Cerebellar nuclear complex (tissue), 1 donor: ENCODE measurements at regions not wholly inside any gene's neighbourhood (a gene's known extent, or its start where the extent isn't known, plus 50 kb on each side); places are given as distances from the start of the nearest gene placed in this dataset.
"Not testable (repeated sequence)": the region's sequence is repeated elsewhere in the genome, so short reads cannot be mapped to it uniquely, and the experiment has no call there.

ENCODE experiments used
- DNase-seq, 2 experiments: peaks; one replicate each; lab custom pipeline; 2025; lab: John Stamatoyannopoulos, UW

DNA sequence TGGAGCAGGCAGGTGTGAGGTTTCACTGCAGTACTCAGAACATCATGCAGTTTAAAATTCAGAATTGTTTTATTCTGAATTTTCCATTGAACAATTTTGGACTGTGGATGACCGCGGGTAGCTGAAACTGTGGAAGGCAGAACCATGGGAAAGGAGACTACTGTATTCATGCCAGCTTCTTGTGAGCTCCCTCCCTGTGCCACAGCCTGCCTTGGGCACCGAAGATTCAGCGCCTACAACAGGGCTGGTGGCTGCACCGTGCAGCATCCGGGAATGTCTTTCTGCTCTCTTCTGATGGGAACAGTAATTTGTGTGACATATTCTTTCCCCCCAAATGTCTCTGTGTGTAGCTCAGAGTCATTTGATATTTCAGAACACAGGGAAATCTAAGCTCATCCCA, 118.5 kb upstream of the NKX1-1 start:
- DNase-seq: no peak

DNA sequence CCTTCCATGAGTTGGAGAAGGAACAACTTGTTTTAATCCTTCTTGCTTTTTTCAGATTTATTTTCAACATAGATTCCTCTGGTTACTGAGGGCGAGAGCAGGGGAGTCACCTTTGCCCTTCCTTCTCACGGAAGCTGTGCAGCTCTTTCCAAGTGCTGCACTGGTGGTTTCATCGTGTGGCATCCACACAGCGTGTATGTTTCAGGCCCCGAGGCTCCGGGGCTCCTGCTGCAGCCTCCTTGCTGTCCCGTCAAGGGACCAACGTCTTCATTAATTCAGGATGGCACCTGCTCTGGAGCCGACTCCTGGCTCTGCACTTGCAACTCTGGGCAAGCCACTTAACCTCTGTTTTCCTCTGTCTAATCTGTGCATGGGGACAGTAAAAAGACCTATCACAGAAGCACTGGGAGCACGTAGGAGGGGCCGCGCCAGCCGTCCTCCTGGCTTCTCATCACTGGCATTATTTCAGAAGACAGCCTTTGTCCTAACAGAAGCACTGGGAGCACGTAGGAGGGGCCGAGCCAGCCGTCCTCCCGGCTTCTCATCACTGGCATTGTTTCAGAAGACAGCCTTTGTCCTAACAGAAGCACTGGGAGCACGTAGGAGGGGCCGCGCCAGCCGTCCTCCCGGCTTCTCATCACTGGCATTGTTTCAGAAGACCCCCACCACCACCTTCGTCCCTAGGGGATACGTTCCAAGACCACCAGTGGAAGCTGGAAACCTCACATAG, 117.8 kb upstream of the NKX1-1 start:
- DNase-seq: no peak

DNA sequence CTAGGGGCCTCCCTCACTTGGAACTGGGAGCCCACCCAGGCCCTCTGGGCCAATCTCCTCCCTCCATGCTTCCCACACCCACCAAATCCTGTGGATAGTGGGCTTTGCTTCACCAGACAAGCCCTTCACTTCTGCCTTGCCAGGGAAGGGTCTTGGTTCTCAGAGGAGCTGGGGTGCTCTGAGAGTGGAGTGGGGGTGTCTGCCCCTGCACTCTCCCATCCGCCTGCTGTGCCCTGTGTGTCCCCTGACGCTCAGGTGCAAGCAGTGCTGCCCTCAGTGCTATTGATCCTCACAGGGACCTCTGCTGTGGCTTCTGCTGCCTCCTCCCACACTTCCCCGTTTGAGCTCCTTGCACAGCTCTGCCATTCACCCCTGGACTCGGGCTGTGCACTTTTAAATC, 117.3 kb upstream of the NKX1-1 start:
- no peak for DNase-seq

DNA sequence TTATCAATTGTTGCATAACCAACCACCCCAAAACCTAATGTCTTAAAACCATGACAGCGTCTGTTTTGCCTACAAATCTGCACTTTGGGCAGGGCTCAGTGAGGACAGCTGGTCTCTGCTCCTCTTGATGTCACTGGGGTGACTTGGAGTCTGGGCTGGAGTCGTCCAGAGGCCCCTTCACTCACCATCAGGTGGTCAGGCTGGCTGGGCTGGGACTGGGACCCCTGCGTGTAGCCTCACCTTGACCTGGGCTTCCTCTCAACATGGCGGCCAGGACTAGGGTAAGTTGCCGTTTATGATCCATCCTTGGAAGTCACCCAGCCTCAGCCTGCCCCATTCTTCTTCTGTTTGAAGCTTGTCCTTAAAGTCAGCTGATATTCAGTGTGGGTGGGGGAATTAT, 116.8 kb upstream of the NKX1-1 start:
- no peak for DNase-seq

DNA sequence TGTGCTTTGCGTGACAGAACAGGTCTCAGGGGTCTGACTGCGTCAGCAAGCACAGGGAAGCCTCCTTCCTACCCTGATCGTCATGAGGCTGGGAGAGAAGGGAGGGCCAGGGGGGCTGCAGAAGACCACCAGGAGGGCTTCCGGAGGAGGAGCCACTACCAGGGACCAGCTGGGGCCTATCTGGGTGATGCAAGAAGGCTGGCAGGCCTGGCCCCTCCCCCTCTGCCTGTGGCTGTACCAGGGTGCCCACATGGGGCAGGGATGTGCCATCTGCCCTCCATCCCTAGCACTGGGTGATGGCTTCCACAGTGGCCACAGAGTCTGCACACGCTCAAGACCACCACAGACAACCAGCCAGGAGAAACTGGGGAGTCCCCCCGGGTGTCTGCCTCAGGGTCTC, 116.4 kb upstream of the NKX1-1 start:
- DNase-seq: no peak

DNA sequence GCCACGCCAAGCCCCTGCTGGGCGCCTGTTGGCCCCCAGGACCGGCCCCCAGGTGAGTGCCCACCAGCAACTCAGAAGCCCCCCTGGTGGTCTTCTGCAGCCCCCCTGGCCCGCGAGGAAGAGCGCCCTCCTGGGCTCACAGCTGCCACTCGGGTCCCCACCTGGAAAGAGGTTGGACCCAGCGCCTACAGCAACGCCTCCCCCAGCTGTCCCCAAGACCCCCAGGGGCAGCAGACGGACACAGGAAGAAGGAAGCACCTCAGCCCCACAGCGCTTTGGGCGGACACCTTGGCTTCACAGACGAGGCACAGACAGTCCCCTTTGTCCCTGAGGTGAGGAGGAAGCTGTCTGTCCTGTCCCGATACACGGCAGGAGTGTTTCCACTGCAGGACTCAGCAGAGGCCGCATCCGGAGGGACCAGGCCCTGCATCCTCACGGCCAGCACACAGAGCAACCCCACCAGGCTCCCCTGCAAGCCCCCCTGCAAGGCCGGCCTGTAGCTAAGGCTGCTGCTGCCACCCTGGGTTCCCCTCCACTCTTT, 115.6 kb upstream of the NKX1-1 start:
- no peak for DNase-seq

DNA sequence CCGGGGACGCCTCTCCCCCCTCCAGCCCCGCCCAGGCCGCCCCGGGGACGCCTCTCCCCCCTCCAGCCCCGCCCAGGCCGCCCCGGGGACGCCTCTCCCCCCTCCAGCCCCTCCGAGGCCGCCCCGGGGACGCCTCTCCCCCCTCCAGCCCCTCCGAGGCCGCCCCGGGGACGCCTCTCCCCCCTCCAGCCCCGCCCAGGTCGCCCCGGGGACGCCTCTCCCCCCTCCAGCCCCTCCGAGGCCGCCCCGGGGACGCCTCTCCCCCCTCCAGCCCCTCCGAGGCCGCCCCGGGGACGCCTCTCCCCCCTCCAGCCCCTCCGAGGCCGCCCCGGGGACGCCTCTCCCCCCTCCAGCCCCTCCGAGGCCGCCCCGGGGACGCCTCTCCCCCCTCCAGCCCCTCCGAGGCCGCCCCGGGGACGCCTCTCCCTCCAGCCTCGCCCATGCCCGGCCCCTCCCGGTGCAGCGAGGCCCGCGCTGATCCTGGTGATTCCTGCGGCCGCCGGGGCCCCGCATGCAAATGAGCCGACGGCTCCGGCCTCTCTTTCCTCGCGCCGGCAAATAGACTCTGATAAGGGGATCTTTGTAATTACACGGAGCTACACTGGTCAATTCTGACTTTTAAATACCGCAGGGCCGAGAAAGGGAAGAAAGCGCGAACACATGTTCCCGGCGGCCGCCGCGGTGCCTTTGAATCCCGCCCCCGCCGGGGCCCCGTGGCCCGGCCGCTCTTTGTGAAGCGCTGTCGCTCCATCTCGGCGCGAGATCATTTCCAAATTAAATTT, 114.7 kb upstream of the NKX1-1 start:
- not testable (repeated sequence) for DNase-seq

DNA sequence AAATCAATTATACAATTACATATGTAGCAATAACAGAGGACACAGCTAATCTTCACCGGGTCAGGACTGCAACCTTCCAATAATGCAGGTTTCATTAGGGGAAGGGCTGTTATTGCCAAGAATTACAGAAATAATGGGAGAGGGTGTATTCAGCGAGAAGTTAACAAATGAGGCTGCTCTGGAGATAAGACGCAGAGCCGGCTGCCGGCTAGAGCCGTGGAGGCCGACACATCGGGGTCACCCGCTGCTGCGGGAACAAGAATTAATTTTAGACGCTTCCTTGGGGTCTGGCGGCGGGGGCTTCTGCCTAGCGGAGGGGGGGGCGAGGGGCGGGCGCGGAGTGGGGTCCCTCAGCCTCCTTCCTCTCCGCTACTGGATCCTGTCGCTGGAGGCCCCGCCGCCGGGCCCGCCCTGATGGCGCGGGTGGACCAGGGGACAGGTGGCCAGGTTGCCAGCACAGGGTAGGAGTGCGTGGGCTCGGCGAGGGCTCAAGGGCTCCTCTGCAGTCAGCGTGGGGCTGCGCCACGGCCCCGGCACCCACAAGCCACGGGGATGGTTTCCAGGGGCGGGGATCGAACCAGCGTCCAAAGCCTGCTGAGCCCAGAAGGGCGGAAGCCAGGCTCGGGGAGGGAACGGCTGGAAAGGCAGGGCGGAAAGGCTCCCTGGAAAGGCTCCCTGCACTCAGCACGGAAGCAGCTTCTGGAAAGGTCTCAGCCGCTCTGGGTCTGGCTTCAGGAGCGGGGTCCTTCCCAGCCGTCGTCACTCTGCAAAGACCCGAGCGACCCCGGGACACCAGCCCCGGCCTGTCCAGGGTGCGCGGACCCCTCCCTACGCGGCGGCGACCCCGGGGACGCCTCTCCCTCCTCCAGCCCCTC, 113.8 kb upstream of the NKX1-1 start:
- DNase-seq: no peak

DNA sequence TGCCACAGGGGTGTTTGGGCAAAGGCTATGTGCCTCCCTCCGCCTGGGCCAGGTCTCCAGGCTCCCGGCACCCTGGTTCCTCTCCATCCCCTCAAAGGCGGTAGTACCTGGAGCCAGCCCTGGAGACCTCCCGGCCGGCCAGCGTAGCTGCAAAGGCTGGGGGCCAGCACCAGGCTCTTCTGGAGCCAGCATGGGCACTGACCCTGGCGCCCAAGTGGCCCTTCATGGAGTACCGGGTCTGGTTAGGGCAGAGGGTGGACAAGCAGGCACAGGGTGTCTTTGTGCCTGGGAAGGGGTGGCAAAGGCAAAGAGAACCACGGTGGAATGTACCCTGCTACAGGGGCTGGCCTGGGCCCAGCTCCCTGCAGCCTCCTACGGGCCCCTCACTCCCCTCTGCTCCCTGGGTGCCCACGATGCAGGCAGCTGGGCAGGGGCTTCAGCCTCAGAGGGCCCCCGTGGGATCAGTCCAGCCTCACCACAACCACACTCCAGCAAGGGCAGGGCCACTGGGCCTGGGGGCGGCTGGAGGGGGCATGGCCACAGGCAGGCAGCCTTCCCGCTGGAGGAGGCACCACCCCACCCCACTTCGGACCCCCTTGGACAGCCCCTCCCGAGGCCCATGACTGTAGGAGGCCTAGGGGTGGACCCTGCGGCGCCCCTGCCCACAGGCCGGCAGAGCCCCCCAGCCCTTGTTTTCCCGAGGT, 112.9 kb upstream of the NKX1-1 start:
- no peak for DNase-seq

DNA sequence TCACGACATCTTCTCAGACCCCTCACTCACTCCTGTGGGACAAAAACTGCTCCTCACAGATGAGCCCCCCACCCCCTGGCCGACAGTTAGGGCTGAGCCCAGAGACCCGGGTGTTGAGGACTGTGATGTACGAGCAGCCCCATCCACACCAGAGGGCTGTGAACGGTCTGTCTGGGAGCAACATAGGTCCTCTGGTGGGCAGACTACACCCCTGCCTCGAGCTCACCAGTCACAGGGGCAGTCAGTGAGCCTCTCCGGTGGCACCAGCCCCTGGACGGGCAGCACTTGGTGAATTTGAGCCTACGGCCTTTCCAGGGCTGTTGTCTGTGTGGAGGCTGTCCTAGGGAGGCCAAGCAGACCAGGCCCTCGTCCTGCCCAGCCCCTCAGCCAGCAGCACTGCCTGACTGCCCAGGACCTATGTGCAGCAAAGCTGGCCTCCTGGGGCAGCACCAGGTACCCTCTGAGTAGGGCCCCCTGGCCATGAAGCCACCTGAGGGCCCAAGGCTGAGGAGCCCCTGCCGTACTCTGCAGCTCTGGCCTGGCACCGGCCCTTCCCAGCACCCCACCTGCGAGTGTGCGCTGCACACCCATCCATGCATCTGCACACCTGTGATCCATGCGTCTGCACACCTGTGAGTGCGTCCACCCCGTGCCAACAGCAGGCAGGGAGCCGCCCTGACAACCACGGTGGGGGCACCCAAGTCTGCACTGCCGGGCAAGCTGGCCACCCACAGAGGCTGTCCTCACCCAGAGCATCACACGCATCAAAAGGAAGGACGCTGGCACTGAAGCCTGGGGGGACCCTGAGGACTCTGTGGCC, 111.6 kb upstream of the NKX1-1 start:
- no peak for DNase-seq

DNA sequence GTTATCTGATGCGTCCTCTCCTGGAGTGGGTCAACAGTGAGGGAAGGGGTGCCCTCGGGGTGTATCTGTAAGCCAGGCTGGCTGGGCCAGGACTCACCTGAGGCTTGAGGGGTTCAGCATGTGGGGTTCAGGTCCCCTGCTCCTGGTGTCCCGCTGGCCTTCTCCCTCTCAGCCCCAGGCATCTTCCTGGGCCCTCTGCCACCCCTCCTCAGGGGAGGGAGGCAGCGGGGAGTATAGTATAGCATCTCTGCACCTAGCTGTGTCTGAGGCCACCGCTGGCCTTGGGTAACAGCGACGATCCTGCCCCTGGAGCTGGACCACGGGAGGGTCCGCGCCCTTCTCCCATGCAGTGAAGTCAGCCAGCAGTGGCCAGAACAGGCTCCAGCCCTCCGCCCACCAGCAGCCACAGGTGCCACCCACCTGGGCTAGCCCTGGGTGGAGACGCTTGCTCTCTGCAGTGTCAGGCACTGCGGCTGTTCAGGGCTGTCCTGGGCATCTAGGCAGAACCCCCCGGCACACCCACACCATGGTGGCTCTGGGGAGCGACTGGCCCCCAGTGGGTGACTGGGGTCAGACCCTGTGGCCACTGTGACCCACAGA, 110.7 kb upstream of the NKX1-1 start:
- no peak for DNase-seq

DNA sequence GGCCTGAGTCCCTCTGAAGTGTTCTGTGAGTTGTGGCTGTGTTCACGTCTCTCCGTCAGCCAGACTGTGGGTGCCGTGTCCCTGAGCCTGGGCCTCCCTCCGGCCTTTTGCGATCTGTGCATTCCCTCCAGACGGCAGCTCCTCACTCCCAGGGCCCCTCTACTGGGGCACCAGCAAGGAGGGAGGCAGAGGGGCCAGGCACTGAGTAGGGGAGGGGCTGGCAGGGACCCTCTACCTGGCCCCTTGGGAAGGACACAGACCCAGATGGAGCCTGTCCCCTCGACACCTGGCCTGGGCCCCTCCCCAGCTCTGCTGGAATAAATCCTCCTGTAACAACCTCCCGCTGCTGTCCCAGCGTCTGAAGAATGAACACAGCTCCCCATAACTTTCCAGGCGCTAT, 110.0 kb upstream of the NKX1-1 start:
- no peak for DNase-seq

DNA sequence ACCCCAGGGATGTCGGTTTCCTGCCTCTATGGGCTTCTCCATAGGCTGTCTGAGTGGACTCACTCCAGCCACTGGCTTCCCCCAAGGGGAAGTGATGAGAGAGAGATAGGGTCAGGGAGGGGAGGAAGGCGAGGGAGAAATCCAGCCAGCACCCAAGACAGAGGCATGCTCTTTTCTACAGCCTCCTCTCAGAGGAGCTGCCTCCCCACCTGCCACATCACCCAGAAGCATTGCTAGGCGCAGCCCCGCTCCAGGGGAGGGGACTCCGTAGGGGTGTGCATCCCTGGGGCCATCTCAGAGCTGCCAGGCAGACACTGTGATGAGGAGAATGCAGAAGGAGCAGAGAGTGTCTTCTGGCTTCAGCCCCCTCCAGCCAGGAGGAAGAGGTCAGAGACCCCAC, 109.5 kb upstream of the NKX1-1 start:
- DNase-seq: no peak

DNA sequence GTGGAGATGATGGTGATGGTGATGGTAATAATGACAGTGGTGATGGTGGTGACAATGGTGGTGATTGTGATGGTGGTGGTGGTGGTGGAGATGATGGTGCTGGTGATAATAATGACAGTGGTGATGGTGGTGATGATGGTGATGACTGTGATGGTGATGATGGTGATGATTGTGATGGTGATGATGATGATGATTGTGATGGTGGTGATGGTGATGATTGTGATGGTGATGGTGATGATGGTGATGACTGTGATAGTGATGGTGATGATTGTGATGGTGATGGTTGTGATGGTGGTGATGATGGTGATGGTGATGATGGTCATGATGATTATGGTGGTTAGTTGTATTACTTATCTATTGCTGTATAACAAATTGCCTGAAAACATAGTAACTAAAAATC, 108.9 kb upstream of the NKX1-1 start:
- DNase-seq: no peak

DNA sequence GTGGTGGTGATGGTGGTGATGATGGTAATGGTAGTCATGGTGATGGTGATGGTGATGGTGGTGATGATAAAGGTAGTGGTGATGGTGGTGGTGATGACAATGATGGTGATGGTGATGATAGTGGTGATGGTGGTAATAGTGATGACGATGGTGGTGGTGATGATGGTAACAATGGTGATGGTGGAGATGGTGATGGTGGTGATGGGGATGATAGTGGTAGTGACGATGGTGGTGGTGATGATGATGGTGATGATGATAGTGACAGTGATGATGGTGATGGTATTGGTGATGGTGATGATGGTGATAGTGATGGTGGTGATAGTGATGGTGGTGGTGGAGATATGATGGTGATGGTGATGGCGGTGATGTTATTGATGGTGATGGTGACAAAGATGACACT, 108.4 kb upstream of the NKX1-1 start:
- DNase-seq: no peak

DNA sequence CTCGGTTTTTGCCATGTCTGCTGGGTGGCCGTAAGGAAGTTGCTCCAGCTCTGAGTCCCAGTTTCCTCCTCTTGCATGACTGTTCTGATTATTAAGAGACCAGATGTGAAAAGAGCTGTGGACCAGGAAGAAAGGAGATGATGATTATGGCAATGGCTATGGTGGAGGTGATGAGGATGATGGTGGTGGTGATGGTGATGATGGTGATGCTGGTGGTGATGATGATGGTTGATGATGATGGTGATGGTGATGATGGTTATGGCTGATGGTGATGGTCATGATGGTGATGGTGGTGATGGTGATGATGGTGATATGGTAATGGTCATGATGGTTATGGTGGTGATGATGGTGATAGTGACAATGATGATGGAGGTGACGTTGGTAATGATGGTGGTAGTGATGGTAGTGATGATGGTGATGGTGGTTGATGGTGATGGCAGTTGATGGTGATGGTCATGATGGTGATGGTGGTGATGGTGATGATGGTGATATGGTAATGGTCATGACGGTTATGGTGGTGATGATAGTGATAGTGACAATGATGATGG, 107.8 kb upstream of the NKX1-1 start:
- no peak for DNase-seq

DNA sequence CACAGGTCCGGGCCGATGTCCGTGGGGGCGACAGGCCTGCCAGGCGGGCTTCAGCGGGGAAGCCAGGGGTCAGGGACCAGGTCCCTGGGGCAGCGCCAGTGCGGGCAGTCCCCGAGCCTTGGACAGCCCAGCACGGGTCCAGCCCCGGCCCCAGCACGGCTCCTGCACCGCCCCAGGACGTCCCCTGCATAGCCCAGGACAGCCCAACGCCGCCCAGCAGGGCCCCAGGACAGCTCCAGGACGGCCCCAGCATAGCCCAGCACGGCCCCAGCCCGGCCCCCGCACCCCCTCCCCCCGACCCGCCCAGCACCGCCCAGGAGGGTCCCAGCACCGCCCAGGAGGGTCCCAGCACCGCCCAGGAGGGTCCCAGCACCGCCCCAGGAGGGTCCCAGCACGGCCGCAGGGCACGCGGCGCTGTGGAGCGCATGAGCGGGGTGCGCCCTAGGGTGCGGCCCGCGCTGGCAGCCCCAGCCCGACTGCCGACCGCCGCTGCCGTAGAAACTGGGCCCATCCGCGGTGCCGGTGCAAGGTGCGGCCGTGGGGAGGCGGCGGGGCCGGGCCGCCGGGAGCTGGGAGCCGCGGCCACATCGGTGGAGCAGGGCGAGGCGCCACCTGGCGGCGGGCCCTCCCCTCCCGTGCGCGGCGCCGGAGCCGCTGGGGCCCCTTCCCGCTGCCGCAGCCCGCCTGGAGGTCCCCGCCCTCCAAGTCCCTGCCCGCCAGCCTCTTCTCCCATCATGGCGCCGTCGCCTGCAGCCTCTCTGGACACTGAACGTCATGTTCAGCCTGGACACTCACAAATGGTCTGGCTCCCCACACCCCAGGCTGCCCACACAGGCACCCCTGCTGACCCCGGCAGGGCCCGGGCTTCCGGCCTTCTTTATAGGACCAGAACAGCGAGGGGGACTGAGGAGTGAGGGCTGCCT, 106.8 kb upstream of the NKX1-1 start:
- no peak for DNase-seq

DNA sequence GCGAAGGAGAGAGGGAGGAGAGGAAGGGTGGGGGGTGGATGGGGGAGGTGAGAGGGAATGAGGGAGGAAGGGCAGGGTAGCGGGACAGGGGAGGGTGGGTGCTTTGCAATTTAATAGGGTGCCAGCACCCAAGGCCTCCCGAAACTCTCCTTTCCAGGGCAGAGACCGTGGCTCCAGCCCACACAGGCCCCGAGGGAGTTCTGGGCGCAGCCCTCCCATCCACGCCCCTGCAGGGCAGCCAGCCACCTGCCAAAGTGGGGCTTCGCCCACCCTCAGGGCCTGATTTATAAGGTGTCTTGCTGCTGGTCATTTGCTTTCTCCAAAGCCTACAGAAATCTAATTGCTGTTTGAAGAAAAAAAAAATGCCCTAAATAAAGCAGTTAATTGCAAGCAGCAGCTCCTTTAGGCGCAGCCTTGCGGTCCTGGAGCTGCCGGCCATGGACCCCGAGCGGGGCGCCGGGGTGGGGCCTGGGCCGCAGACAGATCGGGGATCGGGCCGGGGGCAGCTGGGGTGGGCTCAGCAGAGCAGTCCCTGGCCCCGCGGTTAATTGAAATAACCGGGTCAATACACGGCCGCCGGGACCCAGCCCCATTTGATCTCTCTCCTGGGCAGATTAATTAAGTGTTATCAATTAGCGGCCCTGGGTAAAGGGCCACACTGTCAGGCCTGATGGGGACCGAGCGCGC, 106.0 kb upstream of the NKX1-1 start:
- DNase-seq: no peak
